OCI-LY1 (cell line): ENCODE measurements at regions not wholly inside any gene's neighbourhood (a gene's known extent, or its start where the extent isn't known, plus 50 kb on each side); places are given as distances from the start of the nearest gene placed in this dataset.
"Not testable (repeated sequence)": the region's sequence is repeated elsewhere in the genome, so short reads cannot be mapped to it uniquely, and the experiment has no call there.

ENCODE experiments used
- H2AFZ ChIP-seq: fragments of 200-600 bp; sonication (generic), shearing (Covaris generic); 2 replicates; pipeline ENCODE4 v1.6.0; 2014; ENCODE audit warnings: antibody characterized with exemption, mild to moderate bottlenecking, low read length
- H3F3A ChIP-seq: fragments of 200-600 bp; sonication (generic), shearing (Covaris generic); 2 replicates; pipeline ENCODE4 v1.6.0; 2014; ENCODE audit warnings: mild to moderate bottlenecking, antibody characterized with exemption, low read length, moderate library complexity; ENCODE audit not compliant: insufficient read depth
- H3K27ac ChIP-seq: fragments of 200-600 bp; sonication (generic); 2 replicates; pipeline ENCODE4 v1.5.1; 2014; ENCODE audit warnings: low read length, mixed run types, mild to moderate bottlenecking, low read depth; ENCODE audit not compliant: poor library complexity, severe bottlenecking
- H3K27me3 ChIP-seq: fragments of 200-600 bp; sonication (generic); 2 replicates; pipeline ENCODE4 v1.6.0; 2014; ENCODE audit warnings: antibody characterized with exemption, mild to moderate bottlenecking, low read length, moderate library complexity; ENCODE audit not compliant: insufficient read depth
- H3K36me3 ChIP-seq: fragments of 200-600 bp; sonication (generic); 2 replicates; pipeline ENCODE4 v1.6.1; 2014; ENCODE audit warnings: mild to moderate bottlenecking, antibody characterized with exemption, low read length, moderate library complexity, mixed read lengths; ENCODE audit not compliant: insufficient read depth
- H3K4me1 ChIP-seq: fragments of 200-600 bp; sonication (generic); 2 replicates; pipeline ENCODE4 v1.5.1; 2014; ENCODE audit warnings: mild to moderate bottlenecking, low read length, moderate library complexity; ENCODE audit not compliant: insufficient read depth, severe bottlenecking
- H3K4me2 ChIP-seq: fragments of 200-600 bp; sonication (generic), shearing (Covaris generic); 2 replicates; pipeline ENCODE4 v1.6.1; 2014; ENCODE audit warnings: low read length
- H3K4me3 ChIP-seq: fragments of 200-600 bp; sonication (generic); 2 replicates; pipeline ENCODE4 v1.5.1; 2014; ENCODE audit warnings: low read length, low read depth, mild to moderate bottlenecking, mixed read lengths; ENCODE audit not compliant: poor library complexity, severe bottlenecking
- H3K79me2 ChIP-seq: fragments of 200-600 bp; shearing (Covaris generic); 2 replicates; pipeline ENCODE4 v1.6.1; 2016; ENCODE audit warnings: mixed run types, low read length, mixed read lengths; ENCODE audit not compliant: insufficient read depth
- H3K9ac ChIP-seq: fragments of 200-600 bp; sonication (generic), shearing (Covaris generic); 2 replicates; pipeline ENCODE4 v1.6.1; 2014; ENCODE audit warnings: mild to moderate bottlenecking, low read length, mixed read lengths
- H3K9me2 ChIP-seq: fragments of 200-600 bp; sonication (generic), shearing (Covaris generic); 2 replicates; pipeline ENCODE4 v1.6.1; 2014; ENCODE audit warnings: low read depth, mild to moderate bottlenecking, low read length, mixed read lengths
- H3K9me3 ChIP-seq: fragments of 200-600 bp; shearing (Covaris generic); 2 replicates; pipeline ENCODE4 v1.6.1; 2014; ENCODE audit warnings: low read length, mixed read lengths
- H4K20me1 ChIP-seq: fragments of 200-600 bp; sonication (generic), shearing (Covaris generic); 2 replicates; pipeline ENCODE4 v1.6.0; 2016; ENCODE audit warnings: mild to moderate bottlenecking, low read length; ENCODE audit not compliant: insufficient read depth
- CTCF ChIP-seq: fragments of 200-600 bp; sonication (generic), shearing (Covaris generic); IDR thresholded peaks from 2 replicates; pipeline ENCODE4 v1.5.1; 2017; ENCODE audit warnings: mild to moderate bottlenecking, antibody characterized with exemption, low read length, moderate library complexity, mixed read lengths
- EZH2 ChIP-seq: fragments of 200-600 bp; sonication (generic), shearing (Covaris generic); IDR thresholded peaks from 2 replicates; pipeline ENCODE4 v1.8.0; 2017; ENCODE audit warnings: borderline replicate concordance, mixed run types, mild to moderate bottlenecking, antibody characterized with exemption, low read length, moderate library complexity, mixed read lengths

- not testable (repeated sequence) for H3F3A ChIP-seq, H3K9ac ChIP-seq, H3K27ac ChIP-seq, H3K4me1 ChIP-seq, H3K9me2 ChIP-seq, H3K27me3 ChIP-seq, H3K9me3 ChIP-seq, H3K4me2 ChIP-seq, H3K79me2 ChIP-seq, H3K4me3 ChIP-seq, H4K20me1 ChIP-seq, H3K36me3 ChIP-seq, H2AFZ ChIP-seq
- peak; percentile 21; the same call in 1 of the 2 replicates for TF ChIP-seq CTCF
Measured at GRCh38 chr11:89616999-89617602, 93.0 kb upstream of the TRIM77 start.

- H2AFZ ChIP-seq, H3K9me3 ChIP-seq, H3K79me2 ChIP-seq, H4K20me1 ChIP-seq, H3F3A ChIP-seq, H3K9ac ChIP-seq, H3K27me3 ChIP-seq, H3K9me2 ChIP-seq, H3K36me3 ChIP-seq, H3K27ac ChIP-seq, H3K4me2 ChIP-seq, H3K4me3 ChIP-seq, H3K4me1 ChIP-seq: not testable (repeated sequence)
Measured at GRCh38 chr11:89620721-89621120, 89.4 kb upstream of the TRIM77 start.

- no peaks in the 10 kb centered on the region for H3K79me2 ChIP-seq
Measured at GRCh38 chr11:89625171-89625570, 84.9 kb upstream of the TRIM77 start.

More at GRCh38 chr11:89625171-89625570, 84.9 kb upstream of the TRIM77 start:
- Histone ChIP-seq H3K4me2 (no peak overlapping the region), H3K9me2 (no peaks in the 10 kb centered on the region), H2AFZ (no peak overlapping the region), H3K4me1 (no peaks in the 10 kb centered on the region), H3F3A (no peaks in the 10 kb centered on the region), H3K36me3 (no peaks in the 10 kb centered on the region), H3K4me3 (no peak overlapping the region), H3K27ac (no peak overlapping the region), H3K27me3 (no peaks in the 10 kb centered on the region), H3K9me3 (no peaks in the 10 kb centered on the region), H3K9ac (no peak overlapping the region), H4K20me1 (no peaks in the 10 kb centered on the region)
- TF ChIP-seq CTCF (peak; percentile 35; the same call in 1 of the 2 replicates), EZH2 (no peak)
